HCT116 (cell line): ENCODE measurements at regions not wholly inside any gene's neighbourhood (a gene's known extent, or its start where the extent isn't known, plus 50 kb on each side); places are given as distances from the start of the nearest gene placed in this dataset.

Experiments
- ATAC-seq: fragments of 200-7000 bp; cut with Tn5 transposase; 2 replicates; pipeline ENCODE4 v1.9.1; 2020; ENCODE audit warnings: mild to moderate bottlenecking, moderate library complexity
- BruUV-seq: library from RNA; stranded (reverse); fragments of 400-500 nt; replicated peaks from 2 replicates; lab custom pipeline; 2021; lab: Mats Ljungman, UMichigan
- CTCF ChIA-PET: fragments of 300-600 bp; sonication (Branson Sonifier 250); formaldehyde crosslinking; loops from one replicate; lab custom pipeline; 2021; ENCODE audit warnings: antibody characterized with exemption; lab: Charles Lee
- POLR2A ChIA-PET: fragments of 300-600, 350-600 bp; sonication (Branson Sonifier 250); formaldehyde crosslinking; loops from one replicate; lab custom pipeline; 2021; ENCODE audit warnings: antibody characterized with exemption; lab: Charles Lee
- RAD21 ChIA-PET, 2 experiments: fragments of 300-600 bp; sonication (Branson Sonifier 250); formaldehyde crosslinking; loops; one replicate each; lab custom pipeline; 2023; ENCODE audit warnings: low total read pairs in 2 of 2; ENCODE audit not compliant: uncharacterized antibody in 2 of 2, unreplicated experiment in 2 of 2, low non-redundant PET in 1 of 2; lab: Charles Lee
- DNase-seq: peaks from one replicate; pipeline ENCODE4 v3.0.0-alpha.2; 2010; ENCODE audit warnings: low read depth, low spot score
- H2AFZ ChIP-seq: fragments of 200-600 bp; shearing (Covaris generic), sonication (generic); 2 replicates; pipeline ENCODE4 v1.6.1; 2017; ENCODE audit warnings: low read depth, mixed run types, mixed read lengths, antibody characterized with exemption, low read length; ENCODE audit not compliant: poor library complexity, severe bottlenecking
- H3K27ac ChIP-seq: 2 replicates; pipeline ENCODE4 v1.5.1; 2012; ENCODE audit warnings: low read depth, low read length
- H3K27me3 ChIP-seq: fragments of 200-600 bp; sonication (generic); 2 replicates; pipeline ENCODE4 v1.6.1; 2016; ENCODE audit warnings: mixed run types, low read length, mixed read lengths; ENCODE audit not compliant: insufficient read depth
- H3K36me3 ChIP-seq, 2 experiments: fragments of 200-500 bp in 1 of 2; fragments of 200-600 bp in 1 of 2; sonication (Bioruptor generic) in 1 of 2; sonication (generic) in 1 of 2; 2 replicates each; pipeline versions ENCODE4 v1.5.1 to v1.6.1; 2014 to 2016; ENCODE audit warnings: low read length in 2 of 2, inconsistent platforms in 1 of 2, mixed read lengths in 1 of 2, mixed run types in 1 of 2; ENCODE audit not compliant: insufficient read depth in 2 of 2, control insufficient read depth in 1 of 2
- H3K4me1 ChIP-seq, 2 experiments: fragments of 200-600 bp in 1 of 2; sonication (generic) in 1 of 2; 2 replicates each; pipeline versions ENCODE4 v1.5.1 to v1.6.1; 2012 to 2017; ENCODE audit warnings: low read length in 2 of 2, inconsistent platforms in 1 of 2, mild to moderate bottlenecking in 1 of 2, mixed read lengths in 1 of 2, mixed run types in 1 of 2, moderate library complexity in 1 of 2; ENCODE audit not compliant: insufficient read depth in 2 of 2, control insufficient read depth in 1 of 2
- H3K4me2 ChIP-seq: fragments of 200-600 bp; sonication (generic); 2 replicates; pipeline ENCODE4 v1.6.1; 2017; ENCODE audit warnings: mixed run types, low read length, mixed read lengths
- H3K4me3 ChIP-seq, 2 experiments: fragments of 200-600 bp in 1 of 2; sonication (generic) in 1 of 2; replicated peaks in 1 of 2; 2 replicates each; pipeline ENCODE4 v1.5.1; 2011 to 2016; ENCODE audit warnings: low read length in 2 of 2, control low read depth in 1 of 2, low read depth in 1 of 2, mild to moderate bottlenecking in 1 of 2, mixed read lengths in 1 of 2, mixed run types in 1 of 2
- H3K79me2 ChIP-seq: fragments of 200-600 bp; sonication (generic); 2 replicates; pipeline ENCODE4 v1.6.1; 2017; ENCODE audit warnings: mild to moderate bottlenecking, mixed run types, low read length, moderate library complexity, mixed read lengths; ENCODE audit not compliant: insufficient read depth
- H3K9ac ChIP-seq: fragments of 200-600 bp; sonication (generic); 2 replicates; pipeline ENCODE4 v1.6.1; 2016; ENCODE audit warnings: low read length, mixed read lengths
- H3K9me2 ChIP-seq: fragments of 200-600 bp; sonication (generic), shearing (Covaris generic); 2 replicates; pipeline ENCODE4 v1.6.1; 2017; ENCODE audit warnings: mixed run types, mild to moderate bottlenecking, moderate library complexity; ENCODE audit not compliant: insufficient read depth
- H3K9me3 ChIP-seq, 2 experiments: fragments of 200-500 bp in 1 of 2; fragments of 200-600 bp in 1 of 2; sonication (Bioruptor generic) in 1 of 2; sonication (generic) in 1 of 2; 2 replicates each; pipeline ENCODE4 v1.6.1; 2014 to 2017; ENCODE audit warnings: low read length in 2 of 2, mixed read lengths in 2 of 2, inconsistent platforms in 1 of 2, low read depth in 1 of 2, mild to moderate bottlenecking in 1 of 2, mixed run types in 1 of 2, moderate library complexity in 1 of 2; ENCODE audit not compliant: control insufficient read depth in 1 of 2, insufficient read depth in 1 of 2
- H4K20me1 ChIP-seq: fragments of 200-600 bp; sonication (generic), shearing (Covaris generic); 2 replicates; pipeline ENCODE4 v1.6.1; 2017; ENCODE audit warnings: mixed run types, mild to moderate bottlenecking, moderate library complexity; ENCODE audit not compliant: insufficient read depth
- ATF3 ChIP-seq: IDR thresholded peaks from 2 replicates; pipeline ENCODE4 v1.6.1; 2012
- CBX3 ChIP-seq: IDR thresholded peaks from 2 replicates; pipeline ENCODE4 v1.6.1; 2012; ENCODE audit warnings: low read depth
- ELF1 ChIP-seq: IDR thresholded peaks from 2 replicates; pipeline ENCODE4 v1.6.1; 2012; ENCODE audit warnings: low read depth, borderline replicate concordance
- EZH2 ChIP-seq: fragments of 200-600 bp; sonication (generic); IDR thresholded peaks from 2 replicates; pipeline ENCODE4 v1.6.1; 2017; ENCODE audit warnings: antibody characterized with exemption, mixed run types
- JUND ChIP-seq: IDR thresholded peaks from 2 replicates; pipeline ENCODE4 v1.6.1; 2012
- MAX ChIP-seq: IDR thresholded peaks from 2 replicates; pipeline ENCODE4 v1.6.1; 2012
- SIN3A ChIP-seq: IDR thresholded peaks from 2 replicates; pipeline ENCODE4 v1.6.1; 2012; ENCODE audit warnings: low read depth
- SP1 ChIP-seq: IDR thresholded peaks from 2 replicates; pipeline ENCODE4 v1.6.1; 2012; ENCODE audit warnings: low read depth
- SRF ChIP-seq: IDR thresholded peaks from 2 replicates; pipeline ENCODE4 v1.6.1; 2012; ENCODE audit warnings: low read depth
- TCF7L2 ChIP-seq: IDR thresholded peaks from 2 replicates; pipeline ENCODE4 v1.7.0; 2011; ENCODE audit warnings: borderline replicate concordance, inconsistent platforms; ENCODE audit not compliant: insufficient read depth, insufficient read length; ENCODE audit errors: extremely low read depth
- ZBTB33 ChIP-seq: IDR thresholded peaks from 2 replicates; pipeline ENCODE4 v1.6.1; 2011; ENCODE audit warnings: mild to moderate bottlenecking, low read length, moderate library complexity; ENCODE audit not compliant: insufficient replicate concordance; ENCODE audit errors: extremely low read depth
- ZFX ChIP-seq: fragments of 450-650 bp; IDR thresholded peaks from 2 replicates; pipeline ENCODE4 v1.6.1; 2017
- ZNF274 ChIP-seq: fragments of 200-500 bp; sonication (Bioruptor generic); IDR thresholded peaks from 2 replicates; pipeline ENCODE4 v1.6.1; 2014; ENCODE audit warnings: mild to moderate bottlenecking, low read depth, low read length, inconsistent platforms
- intact Hi-C: fragments of 100-400 bp; cut with micrococcal nuclease; formaldehyde crosslinking; loops from 2 replicates; pipeline ENCODE4 v1.10.0; 2022

GRCh38 chr4:27178061-27178460 is 317.4 kb downstream of the STIM2 start:
- DNase-seq (no peak), ATAC-seq (no peak)
- no peak overlapping the region for H3K9ac ChIP-seq
- intact Hi-C loops: loop anchor here (5.0 kb wide), 1 partner anchor 454 kb away; no protein-coding TSS in a partner anchor
- no peaks in the 10 kb centered on the region for H3K27me3 ChIP-seq
- ChIA-PET RAD21 (no interaction called here), POLR2A (no interaction called here), CTCF (no interaction called here)
- H3K36me3 ChIP-seq: no peaks in the 10 kb centered on the region
- H3K9me3 ChIP-seq: no peaks in the 10 kb centered on the region
- H4K20me1 ChIP-seq: no peaks in the 10 kb centered on the region
- H2AFZ ChIP-seq: no peak overlapping the region
- no peak overlapping the region for H3K4me2 ChIP-seq
- no peak for TF ChIP-seq JUND
- TF ChIP-seq ZBTB33: no peak
- TF ChIP-seq ZNF274: no peak
- TF ChIP-seq ATF3: no peak
- TF ChIP-seq SRF: no peak
- TF ChIP-seq SIN3A: no peak
- no peak for TF ChIP-seq ELF1
- no peak for TF ChIP-seq EZH2
- H3K4me3 ChIP-seq: no peak overlapping the region
- no peak overlapping the region for H3K27ac ChIP-seq
- H3K9me2 ChIP-seq: no peaks in the 10 kb centered on the region
- no peaks in the 10 kb centered on the region for H3K79me2 ChIP-seq
- BruUV-seq: no TSS peak
- no peaks in the 10 kb centered on the region for H3K4me1 ChIP-seq

GRCh38 chr4:27181693-27182092 is 321.1 kb downstream of the STIM2 start:
- Histone ChIP-seq H2AFZ (no peak overlapping the region), H3K9me3 (no peaks in the 10 kb centered on the region), H3K27ac (no peak overlapping the region), H3K36me3 (no peaks in the 10 kb centered on the region), H3K9me2 (no peaks in the 10 kb centered on the region), H4K20me1 (no peaks in the 10 kb centered on the region), H3K79me2 (no peaks in the 10 kb centered on the region), H3K27me3 (no peaks in the 10 kb centered on the region), H3K4me1 (no peaks in the 10 kb centered on the region), H3K4me2 (no peak overlapping the region), H3K4me3 (no peak overlapping the region), H3K9ac (no peak overlapping the region)
- DNase-seq (no peak), ATAC-seq (no peak)
- intact Hi-C loops: no loop called here
- TF ChIP-seq ATF3: no peak
- no peak for TF ChIP-seq ZFX
- no peak for TF ChIP-seq CBX3
- no peak for TF ChIP-seq MAX
- no peak for TF ChIP-seq TCF7L2
- no peak for TF ChIP-seq JUND
- TF ChIP-seq SP1: no peak
- ChIA-PET CTCF (no interaction called here), RAD21 (no interaction called here), POLR2A (no interaction called here)
- no TSS peak for BruUV-seq
